Activated CD8-positive, alpha-beta memory T cell treated with anti-CD3 and anti-CD28 coated beads for 36 hours (primary cell): ENCODE measurements at regions not wholly inside any gene's neighbourhood (a gene's known extent, or its start where the extent isn't known, plus 50 kb on each side); places are given as distances from the start of the nearest gene placed in this dataset.

Experiments used
- CTCF ChIA-PET: fragments of 350-600 bp; sonication (Branson Sonifier 250); formaldehyde crosslinking; loops from one replicate; lab custom pipeline; 2021; ENCODE audit warnings: antibody characterized with exemption; lab: Charles Lee
- POLR2A ChIA-PET: fragments of 350-600 bp; sonication (Branson Sonifier 250); formaldehyde crosslinking; loops from one replicate; lab custom pipeline; 2021; ENCODE audit warnings: antibody characterized with exemption; lab: Charles Lee

- CTCF ChIA-PET = no interaction called here
- POLR2A ChIA-PET = no interaction called here
Observed at GRCh38 chr3:68336042-68336441, 596.3 kb downstream of the TAFA4 start.

GRCh38 chr3:68334367-68334986, 597.9 kb downstream of the TAFA4 start:
- POLR2A ChIA-PET = no interaction called here

GRCh38 chr3:68328049-68328448, 604.3 kb downstream of the TAFA4 start:
- ChIA-PET POLR2A (no interaction called here), CTCF (no interaction called here)

More at GRCh38 chr3:68334367-68334986, 597.9 kb downstream of the TAFA4 start:
- CTCF ChIA-PET = no interaction called here

DNA sequence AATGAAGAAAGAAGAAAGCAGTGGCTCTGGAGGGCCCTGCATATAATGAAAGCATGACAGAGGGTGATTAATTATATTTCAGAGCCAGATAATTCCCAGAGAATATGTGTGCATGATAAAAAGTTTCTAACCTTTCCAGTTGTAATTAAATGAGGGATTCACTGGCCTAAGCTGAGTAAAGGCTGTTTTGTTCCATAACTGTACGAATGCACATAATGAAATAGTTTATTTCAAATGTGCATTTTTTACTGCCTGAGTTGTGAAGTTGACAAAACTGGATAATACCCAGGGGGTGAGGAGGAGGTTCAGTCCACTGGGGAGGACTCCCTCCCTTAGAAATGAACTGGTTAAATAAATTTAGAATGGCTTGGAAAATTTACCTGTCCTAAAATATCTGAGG, 616.4 kb downstream of the TAFA4 start:
- ChIA-PET POLR2A (no interaction called here), CTCF (no interaction called here)

GRCh38 chr3:68315546-68315945, 616.8 kb downstream of the TAFA4 start:
- CTCF ChIA-PET = no interaction called here
- POLR2A ChIA-PET = no interaction called here

DNA sequence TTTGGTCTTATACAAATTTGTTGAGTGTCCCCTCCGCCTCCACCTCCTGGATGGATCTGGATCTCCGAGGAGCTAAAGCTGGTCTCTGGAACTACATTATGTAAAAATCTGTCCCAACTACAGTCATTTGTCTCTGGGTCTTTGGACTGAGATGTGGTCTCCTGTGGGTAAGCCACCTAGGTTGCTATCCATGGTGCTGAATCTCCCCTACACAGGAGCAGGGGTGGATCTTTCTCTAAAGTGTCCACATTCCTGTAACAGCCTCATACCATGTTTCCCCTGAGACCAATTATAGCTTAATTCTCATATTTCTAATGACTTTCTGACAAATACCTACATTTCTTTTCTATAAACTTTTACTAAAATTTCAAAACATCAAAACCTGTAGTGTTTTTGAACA, 625.8 kb downstream of the TAFA4 start:
- ChIA-PET POLR2A (no interaction called here), CTCF (no interaction called here)

- CTCF ChIA-PET = no interaction called here
- POLR2A ChIA-PET = no interaction called here
Observed at GRCh38 chr3:68295457-68295856, 636.9 kb downstream of the TAFA4 start.

- ChIA-PET CTCF (no interaction called here), POLR2A (no interaction called here)
Observed at GRCh38 chr3:68290333-68290732, 635.9 kb upstream of the SUCLG2 start.

DNA sequence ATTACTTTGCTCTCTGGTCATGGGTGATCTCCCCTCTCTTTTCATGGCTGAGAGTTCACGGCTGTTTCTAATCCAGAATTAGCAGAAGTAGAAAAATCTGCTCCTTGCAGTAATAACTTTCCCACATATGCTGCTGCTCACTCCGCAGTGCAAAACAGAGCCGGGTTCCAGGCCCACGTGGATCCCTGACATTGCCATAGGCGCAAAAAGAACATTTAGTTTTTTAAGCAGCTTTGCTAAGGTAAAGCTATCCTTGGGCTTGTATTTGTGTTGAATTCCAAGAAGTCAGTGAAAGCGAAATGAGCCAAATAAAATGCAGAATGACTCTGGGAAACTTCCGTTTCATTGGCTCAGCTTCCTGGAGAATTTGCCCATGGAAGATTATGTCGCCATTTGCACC, 633.7 kb upstream of the SUCLG2 start:
- ChIA-PET CTCF (no interaction called here), POLR2A (no interaction called here)

DNA sequence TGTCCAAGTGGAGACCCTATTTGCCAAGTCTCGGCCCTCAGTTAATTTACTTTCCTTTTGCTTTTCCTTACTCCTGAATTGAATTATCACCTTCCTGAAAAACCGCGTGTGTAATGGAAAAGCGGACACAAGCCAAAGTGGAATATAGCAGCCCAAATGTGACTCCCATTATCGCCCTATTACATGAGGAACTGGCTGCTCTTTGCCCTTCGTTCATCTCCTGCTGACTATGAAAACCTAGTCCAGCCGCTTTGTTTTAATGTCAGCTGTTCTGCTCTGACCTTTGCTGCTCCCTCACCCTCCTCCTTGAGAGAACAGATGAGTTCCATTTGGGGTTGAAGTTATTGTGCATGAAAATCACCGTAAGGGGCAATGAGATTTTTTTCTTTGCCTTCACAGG, 632.7 kb upstream of the SUCLG2 start:
- ChIA-PET POLR2A (no interaction called here), CTCF (no interaction called here)

- CTCF ChIA-PET = no interaction called here
- POLR2A ChIA-PET = no interaction called here
Observed at GRCh38 chr3:68274286-68274685, 619.9 kb upstream of the SUCLG2 start.

DNA sequence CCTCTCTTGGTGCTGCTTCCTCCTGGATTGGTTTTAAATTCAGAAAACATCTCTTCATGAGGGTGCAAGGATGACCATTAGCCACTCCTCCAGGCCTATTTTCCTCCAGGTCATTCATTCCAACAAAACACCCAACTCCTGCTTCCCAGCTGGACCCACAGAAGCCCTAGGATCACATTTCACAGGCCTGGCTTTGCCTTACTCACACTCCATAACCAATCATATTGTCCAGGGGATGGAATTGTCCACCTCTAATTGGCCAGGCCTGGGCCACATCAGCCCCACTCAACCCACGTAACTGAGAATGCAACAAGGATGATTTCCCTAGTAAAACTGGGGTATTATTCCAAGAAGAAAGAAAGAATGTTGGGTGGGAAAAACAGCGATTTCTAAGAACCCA, 616.7 kb upstream of the SUCLG2 start:
- ChIA-PET POLR2A (no interaction called here), CTCF (no interaction called here)

- CTCF ChIA-PET = no interaction called here
- POLR2A ChIA-PET = no interaction called here
Observed at GRCh38 chr3:68256635-68257223, 602.3 kb upstream of the SUCLG2 start.

DNA sequence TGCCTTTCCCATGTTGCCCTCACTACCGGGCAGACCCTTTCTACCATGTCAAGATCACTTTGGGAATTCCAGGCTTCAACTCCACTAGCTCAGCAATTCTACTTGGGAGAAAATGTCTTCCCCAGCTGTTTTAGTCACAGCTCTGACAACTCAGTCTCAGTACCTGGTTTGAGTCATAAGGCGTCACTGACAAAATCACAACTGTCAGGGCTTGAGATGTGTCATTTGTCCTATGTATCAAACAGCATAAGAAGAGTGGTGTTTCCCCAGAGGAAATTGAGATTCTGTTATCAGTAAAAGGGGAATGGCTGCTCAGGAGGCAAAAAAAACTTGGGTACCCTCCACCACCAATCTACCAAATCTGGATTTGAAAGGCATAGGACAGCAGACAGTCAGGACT, 594.9 kb upstream of the SUCLG2 start:
- POLR2A ChIA-PET = no interaction called here
- CTCF ChIA-PET = no interaction called here

GRCh38 chr3:68242606-68243005, 588.2 kb upstream of the SUCLG2 start:
- POLR2A ChIA-PET = no interaction called here
- CTCF ChIA-PET = no interaction called here

DNA sequence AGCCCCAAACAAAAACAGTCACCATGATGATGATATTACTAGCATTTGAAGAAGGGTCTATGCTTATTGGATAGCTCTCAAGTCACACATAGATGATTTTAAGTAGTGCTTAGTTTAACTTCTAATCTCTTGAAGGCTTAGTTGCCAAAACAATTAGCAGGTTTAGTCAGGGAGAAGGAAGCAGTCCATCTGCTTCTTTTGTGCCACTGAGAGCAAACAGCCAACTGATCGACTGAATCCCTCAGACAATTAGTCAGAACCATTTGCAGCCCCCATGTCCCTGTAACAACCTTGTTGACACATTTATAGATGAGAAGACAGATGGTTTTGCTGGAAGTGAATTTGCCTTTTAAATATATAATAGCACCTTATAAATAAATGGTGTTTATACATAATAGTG, 585.1 kb upstream of the SUCLG2 start:
- ChIA-PET CTCF (no interaction called here), POLR2A (no interaction called here)

DNA sequence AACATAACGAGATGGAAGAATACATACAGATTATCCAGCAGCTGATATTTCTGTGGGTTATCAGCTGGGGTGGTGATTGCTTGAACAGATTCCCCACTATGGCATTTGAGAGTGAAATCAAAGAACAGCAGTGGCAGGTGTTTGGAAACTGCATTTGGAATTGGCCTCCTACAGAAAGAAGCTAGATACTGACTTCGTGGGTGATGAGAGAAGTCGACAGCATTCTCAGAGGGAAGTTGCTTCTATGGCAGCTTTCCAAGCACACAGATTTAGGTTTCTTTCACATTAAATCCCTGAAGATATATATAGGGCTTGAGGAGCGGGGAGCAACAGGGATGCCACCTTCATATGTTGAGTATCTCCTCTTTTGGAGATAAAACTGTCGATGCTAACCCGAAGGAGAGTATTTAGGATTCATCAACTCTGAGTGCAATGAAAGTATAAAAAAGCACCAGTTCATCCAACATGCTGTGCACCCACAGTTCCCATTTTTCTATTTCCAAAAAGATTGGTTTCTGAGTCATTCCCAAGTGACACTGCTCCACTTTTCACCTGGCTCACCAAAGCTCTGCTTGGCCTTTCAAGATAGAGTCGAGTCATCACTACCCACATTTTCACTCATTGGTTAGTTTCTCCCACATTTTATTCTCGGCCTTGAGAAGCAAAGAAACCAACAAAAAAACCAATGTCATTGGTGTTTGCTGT, 579.8 kb upstream of the SUCLG2 start:
- CTCF ChIA-PET = no interaction called here

DNA sequence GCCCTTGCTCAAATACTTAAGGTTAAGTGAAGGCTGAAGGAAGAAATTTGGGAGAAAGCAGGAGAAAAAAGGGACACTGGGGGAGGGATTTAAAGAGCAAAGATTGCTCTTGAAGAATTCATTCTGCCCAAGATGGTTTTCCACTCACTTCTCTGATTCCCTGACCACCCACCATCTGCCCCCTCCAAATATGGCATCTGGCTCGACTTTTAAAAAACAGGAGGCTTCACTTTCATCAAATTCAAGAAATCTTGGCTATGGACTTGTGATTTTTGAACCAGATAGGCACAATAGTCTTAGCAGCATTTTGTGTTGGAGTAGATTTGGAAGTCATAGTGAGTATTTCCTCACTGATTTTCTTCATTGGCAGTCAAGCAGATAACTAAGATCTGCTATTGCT, 574.4 kb upstream of the SUCLG2 start:
- ChIA-PET CTCF (no interaction called here), POLR2A (no interaction called here)

More for the DNA sequence above, 579.8 kb upstream of the SUCLG2 start:
- POLR2A ChIA-PET = no interaction called here

- CTCF ChIA-PET = no interaction called here
- POLR2A ChIA-PET = no interaction called here
Observed at GRCh38 chr3:68220832-68221231, 566.4 kb upstream of the SUCLG2 start.

GRCh38 chr3:68211637-68212036, 557.2 kb upstream of the SUCLG2 start:
- ChIA-PET POLR2A (no interaction called here), CTCF (no interaction called here)

GRCh38 chr3:68210635-68211034, 556.2 kb upstream of the SUCLG2 start:
- POLR2A ChIA-PET = no interaction called here

More at GRCh38 chr3:68210635-68211034, 556.2 kb upstream of the SUCLG2 start:
- CTCF ChIA-PET = no interaction called here
